LNCAP (cell line): ENCODE measurements at regions not wholly inside any gene's neighbourhood (a gene's known extent, or its start where the extent isn't known, plus 50 kb on each side); places are given as distances from the start of the nearest gene placed in this dataset.

Experiments used
- CTCF ChIP-seq: fragments of 450-650 bp; IDR thresholded peaks from 2 replicates; pipeline ENCODE4 v1.5.1; 2017; ENCODE audit warnings: mild to moderate bottlenecking

GRCh38 chr2:166725927-166726924, 162.1 kb upstream of the XIRP2 start:
- no peak for TF ChIP-seq CTCF

GRCh38 chr2:166716968-166717367, 171.3 kb upstream of the XIRP2 start:
- TF ChIP-seq CTCF, result no peak

DNA sequence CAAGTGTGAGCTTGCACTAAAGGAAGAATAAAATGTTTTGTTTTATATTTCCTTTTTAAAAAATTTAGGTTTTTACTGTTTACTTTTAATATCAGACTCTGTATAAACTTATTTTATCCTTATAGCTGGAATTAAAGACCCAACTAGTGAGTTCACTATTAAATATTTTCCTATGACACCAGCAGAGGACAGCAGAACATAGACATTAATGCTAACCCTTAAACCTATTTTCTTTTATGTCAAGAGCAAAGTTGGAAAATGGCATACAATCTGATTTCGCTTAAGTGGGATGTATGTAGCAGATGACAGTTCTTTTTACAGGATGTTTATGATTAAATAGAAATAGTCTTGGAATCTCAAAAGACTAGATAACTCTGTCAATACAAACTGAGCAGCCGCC, 188.2 kb upstream of the XIRP2 start:
- peak; percentile 33 for TF ChIP-seq CTCF

DNA sequence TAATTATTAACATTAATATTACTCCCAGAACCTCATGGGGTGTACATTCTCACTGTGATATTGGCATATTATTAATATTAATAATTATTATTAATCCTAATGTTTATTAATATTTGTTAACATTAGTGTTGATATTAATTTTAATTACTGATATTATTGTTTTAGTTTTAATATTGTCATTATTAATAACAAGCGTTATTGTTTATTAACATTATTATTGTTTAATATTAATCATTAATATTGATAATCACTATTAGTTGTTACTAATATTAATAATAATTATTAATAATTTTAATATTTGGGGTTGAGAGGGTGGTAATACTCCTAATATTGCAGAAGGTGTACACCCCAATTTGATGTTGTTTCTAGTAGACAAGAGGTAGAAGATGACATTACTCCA, 193.1 kb upstream of the XIRP2 start:
- no peak for TF ChIP-seq CTCF

- no peak for TF ChIP-seq CTCF
These were observed 183.9 kb upstream of the SCN7A start for GRCh38 chr2:166677996-166678395.

GRCh38 chr2:166676716-166677115, 182.7 kb upstream of the SCN7A start:
- TF ChIP-seq CTCF, result no peak

GRCh38 chr2:166675553-166675952, 181.5 kb upstream of the SCN7A start:
- no peak for TF ChIP-seq CTCF
